GM19351 (cell line): ENCODE measurements at regions not wholly inside any gene's neighbourhood (a gene's known extent, or its start where the extent isn't known, plus 50 kb on each side); places are given as distances from the start of the nearest gene placed in this dataset.

ENCODE experiments used
- ATAC-seq: cut with Tn5 transposase; IDR thresholded peaks from one replicate; pipeline ENCODE4 v1.9.1; 2021; ENCODE audit warnings: mild to moderate bottlenecking, moderate library complexity; ENCODE audit not compliant: unreplicated experiment

DNA sequence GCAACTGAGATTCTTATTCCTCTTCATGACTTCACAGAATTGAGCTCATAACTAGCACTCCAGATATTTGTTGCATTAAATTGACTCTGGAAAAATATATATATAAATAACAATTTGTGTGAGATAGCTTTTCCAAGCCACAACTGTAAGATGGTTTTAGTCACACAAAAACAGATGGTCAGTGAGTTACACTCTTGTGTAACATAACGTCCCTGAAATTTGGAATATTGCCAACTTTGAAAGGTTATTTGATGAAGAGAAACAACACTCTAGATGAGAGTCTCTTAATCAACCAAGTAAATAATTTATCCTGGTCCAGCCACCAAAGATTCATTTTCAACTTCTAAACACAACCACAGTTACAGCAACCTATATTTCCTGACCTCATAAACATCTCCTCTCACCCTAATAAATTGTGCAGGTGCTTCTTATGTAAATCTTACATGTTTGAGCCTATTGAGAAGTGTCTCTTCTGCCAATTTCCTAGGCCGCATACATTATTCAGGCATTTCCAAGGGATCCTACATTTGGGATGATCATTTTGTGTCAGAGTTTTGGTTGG is 84.9 kb upstream of the ACP3 start:
- ATAC-seq, result no peak

DNA sequence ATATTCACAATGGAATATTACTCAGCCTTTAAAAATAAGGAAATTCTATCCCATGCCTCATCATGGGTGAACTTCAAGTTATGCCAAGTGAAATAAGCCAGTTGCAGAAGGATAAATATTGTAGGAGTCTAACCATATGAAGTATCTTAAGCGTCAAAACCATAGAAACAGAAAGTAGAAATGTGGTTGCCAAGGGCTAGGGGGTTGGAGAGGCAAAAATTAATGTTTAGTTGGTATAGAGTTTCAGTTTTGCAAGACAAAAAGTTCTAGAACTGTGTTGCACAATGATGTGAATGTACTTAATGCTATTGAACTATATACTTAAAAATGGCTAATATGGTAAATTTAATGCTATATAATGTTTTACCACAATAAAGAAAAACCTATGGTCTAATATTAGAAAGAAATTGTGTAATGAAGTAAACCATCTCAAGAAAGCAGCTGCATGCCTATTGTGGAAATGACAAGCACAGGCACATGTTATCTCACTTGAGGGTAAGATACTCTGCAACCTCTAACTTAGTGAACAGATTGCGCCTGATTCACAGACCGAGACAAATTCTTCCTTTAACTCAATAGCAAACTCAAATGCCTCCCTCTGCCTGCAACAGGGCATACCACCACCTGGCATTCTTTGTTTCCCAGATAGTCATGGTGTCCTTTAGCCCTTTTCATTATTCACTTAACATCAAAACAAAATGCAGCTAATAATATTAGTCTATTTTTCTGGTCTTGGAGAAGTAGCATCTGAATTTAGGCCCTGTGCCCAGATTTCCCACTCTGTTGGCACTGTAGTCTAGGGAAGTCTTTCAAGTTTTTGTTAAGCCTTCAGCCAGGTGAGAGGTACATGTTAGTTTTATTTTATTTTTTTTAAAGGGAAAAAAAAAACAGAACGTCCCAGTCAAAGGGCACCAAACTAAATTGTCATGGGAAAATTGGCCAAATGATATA is 80.2 kb upstream of the ACP3 start:
- no peak for ATAC-seq

DNA sequence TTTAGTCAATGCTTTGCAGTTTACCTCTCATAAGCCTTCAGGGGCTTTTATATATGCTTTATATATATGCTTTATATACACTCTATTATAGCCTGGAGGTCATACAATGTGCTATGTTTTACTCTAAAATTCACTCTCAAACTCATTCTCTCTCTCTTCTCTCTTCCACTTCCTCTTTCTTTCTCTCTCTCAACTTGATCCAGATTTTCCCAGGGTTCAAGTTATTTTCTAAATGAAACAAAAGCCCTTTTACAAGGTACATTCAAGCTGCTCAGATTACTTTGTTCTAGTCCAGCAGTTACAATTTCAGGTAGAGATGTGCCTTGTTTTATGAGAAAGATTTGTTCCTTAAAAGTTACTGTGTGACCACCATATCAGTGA is 79.6 kb upstream of the ACP3 start:
- ATAC-seq, result no peak

DNA sequence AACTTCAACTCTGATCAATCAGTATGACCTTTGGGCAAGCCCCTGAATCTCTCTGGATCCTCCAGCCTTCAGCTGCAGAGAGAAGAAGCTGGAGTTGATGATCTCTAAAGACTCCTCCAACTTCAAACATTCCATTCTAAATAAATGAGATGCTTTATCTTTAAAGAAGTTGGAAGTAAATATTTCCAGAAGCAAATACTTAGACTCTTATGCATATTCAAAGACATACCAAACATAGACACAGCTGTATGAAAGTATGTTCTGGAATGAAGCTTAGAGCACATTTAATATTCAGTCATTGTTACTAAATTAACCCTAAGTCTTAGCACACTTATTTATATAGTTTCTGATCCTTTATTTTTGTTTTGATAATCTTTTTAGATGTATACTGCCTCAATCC is 77.6 kb upstream of the ACP3 start:
- no peak for ATAC-seq

DNA sequence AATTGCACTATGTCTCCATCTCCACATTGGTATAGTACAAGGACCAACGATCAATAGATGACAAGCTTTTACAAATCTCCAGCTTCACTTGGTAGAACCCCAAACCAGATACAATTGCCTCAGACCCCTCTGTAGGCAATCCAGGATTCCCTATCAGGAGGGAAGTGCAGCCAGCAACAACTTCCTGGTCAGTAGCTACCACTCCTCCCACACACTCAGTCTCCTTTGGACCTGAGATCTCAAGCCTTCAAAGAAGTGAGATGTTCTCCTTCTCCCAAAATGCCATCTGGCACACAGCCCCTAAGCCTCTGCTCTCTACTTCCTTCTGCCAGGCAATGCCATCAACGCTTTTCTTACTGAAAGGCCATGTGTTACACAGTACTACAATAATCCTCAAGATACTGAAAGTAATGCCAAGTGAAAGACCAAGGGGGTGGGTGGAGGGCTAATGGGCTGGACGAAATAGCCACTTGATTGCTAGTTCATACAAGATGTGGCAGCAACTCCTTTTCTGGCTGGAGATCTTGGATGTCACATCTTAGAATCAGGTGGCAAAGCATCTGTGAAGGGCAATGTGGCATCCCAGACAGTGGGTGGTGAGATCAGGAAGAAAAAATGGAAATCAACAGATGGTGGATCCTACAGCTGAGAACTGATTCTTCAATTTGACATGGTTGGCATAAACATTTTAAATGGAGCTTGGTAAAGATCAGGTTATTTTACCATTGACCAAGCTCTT is 75.3 kb upstream of the ACP3 start:
- no peak for ATAC-seq

DNA sequence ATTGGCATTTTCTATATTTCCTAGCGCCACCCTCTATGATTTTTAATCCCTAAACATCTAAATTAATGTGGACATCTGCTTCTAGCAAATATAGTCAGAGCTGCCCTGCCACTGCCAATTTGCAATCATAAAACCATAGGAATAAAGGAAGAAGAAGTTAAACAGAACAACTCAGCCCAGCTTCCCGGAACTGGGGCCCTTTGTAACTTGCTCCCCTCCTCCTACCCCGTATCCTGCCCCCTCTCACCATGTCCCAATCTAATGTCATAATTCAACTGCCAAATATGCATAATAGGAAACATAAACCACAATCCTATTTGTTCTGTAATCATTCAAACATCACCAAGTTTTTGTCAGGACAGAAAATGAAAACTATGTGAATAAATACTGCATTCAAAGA is 74.4 kb upstream of the ACP3 start:
- ATAC-seq, result no peak

DNA sequence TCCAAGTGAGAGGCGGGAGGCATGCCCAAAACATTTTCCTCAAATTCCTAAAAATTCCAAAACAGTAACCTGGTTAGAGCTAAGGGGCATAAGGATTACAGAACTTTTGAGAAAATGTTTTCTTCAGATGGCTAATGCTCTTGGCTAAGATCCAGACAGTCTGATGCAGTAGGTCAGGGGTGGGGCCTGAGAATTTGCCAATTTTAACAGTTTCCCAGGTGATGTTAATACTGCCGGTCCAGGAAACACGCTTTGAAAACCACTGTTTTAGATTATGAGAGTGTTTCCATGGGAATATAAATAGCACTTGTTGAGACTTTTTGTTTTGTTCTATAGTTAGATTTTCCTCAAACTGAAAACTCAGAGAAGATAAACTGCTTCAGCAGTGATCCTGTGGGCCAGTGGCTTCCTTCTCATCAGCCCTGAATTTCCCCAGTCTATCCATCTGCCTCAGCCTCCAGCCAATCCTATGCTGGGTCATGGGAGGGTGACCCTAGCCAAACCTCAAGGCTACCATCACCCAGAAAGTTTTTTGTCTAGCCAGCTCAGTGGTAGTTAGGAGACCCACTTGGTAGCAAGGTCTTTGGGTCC is 71.6 kb upstream of the ACP3 start:
- ATAC-seq, result no peak

DNA sequence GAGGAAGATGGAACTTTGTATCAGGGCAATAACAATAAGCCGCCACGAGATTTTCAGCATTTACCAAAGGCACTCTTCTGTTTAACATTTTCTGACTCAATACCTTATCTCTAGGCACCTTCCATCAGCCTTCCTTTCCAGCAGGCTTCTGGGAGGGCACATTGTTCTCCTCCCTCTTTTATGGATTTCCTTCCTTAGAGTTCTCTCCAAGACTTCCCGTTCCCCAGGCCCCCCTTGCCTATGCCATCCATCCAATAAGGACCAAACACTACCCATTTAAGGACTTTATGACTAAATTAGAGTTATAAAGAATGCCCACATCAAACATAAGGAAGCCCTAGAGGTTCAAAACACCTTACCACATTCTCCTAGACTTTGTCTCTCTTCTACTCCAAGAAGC is 71.0 kb upstream of the ACP3 start:
- ATAC-seq, result no peak

DNA sequence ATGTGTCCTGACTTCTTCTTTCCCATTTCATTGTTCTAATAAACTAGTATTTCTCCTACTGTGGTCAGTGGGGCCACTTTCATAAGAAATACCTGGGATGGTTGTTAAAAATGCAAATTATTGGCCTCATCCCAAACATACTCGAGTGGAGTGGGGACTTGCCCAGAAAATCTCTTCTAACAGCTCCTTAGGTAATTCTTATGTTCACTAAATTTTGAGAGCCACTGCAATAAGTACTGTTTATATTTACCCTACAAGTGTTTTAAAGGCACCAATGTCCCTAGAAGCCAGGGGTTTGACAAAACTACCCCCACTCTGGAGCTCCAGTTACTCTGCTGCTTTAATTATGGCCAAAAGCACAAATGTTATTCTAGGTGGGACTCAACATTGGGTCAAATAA is 70.0 kb upstream of the ACP3 start:
- no peak for ATAC-seq

DNA sequence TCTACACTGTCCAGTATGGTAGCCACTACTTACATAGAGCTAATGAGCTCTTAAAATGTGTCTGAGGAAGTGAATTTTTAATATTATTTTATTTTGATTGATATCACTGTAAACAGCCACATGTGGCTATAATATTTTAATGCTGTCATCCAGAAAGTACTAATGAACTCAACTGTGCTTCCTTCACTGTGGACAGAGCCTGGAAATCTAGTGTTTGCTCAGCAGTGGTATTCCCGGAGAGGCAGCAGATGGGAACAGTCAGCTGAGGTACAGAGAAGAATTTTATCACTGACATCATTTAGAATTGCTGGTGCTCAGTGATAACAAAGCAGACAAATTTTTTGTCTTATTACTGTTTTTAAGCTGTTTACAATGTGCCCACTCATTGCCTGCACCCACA is 68.7 kb upstream of the ACP3 start:
- no peak for ATAC-seq

DNA sequence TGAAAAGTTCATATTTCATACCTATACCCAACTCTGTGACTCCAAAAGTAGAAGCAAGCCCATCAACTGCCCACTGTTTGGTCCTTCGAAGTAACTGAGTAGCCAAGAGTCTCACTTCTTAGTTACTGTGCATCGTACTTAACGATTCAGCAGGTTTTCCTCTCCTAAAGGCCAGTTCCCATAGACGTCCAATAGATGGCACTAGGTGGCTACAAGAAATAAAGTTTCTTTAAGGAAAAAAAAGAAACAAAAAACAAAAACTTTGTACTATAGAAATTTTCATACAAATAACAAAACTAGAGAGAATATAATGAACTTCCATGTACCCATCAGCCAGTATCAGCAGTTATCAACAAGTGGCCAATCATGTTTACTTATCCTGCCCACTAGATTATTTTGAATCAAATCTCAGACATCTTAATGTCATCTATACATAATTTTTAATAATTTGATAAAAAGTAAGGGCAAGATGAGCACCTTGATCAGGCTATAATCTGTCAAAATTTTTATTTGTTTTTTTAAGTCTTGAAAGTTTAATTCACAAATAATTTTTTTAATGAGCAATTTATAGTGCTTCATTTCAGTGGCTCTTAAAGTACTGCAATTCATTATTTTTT is 63.8 kb upstream of the ACP3 start:
- peak; percentile 64 for ATAC-seq

DNA sequence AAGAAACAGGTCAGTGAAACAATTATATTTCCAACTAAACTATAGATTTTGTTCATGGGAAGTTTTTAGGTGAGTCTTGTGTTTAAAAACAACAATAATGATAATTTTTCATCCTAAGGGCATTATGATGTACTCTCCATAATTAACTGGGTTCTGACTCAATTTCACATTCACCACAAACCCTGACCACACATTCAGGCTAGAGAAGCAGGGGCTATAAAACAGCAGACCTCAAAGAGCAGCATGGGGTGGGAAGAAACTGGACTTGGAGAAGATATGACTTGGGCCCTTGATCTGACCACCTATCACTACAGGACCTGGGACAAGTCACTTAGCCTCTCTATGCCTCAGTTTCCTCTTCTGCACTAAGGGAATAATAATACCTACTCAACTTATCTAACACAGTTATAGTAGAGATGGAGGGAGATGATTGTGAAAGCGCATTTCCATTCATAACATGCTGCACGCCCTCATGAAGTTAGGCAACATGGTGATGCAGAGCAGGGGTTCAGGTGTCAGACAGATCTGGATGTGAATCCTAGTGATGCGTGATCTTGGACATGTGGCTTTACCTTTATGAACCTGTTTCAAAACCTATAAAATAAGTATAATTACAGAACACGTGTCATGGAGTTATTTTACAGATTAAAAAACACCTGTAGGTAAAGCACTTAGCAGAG is 63.0 kb upstream of the ACP3 start:
- ATAC-seq, result no peak

DNA sequence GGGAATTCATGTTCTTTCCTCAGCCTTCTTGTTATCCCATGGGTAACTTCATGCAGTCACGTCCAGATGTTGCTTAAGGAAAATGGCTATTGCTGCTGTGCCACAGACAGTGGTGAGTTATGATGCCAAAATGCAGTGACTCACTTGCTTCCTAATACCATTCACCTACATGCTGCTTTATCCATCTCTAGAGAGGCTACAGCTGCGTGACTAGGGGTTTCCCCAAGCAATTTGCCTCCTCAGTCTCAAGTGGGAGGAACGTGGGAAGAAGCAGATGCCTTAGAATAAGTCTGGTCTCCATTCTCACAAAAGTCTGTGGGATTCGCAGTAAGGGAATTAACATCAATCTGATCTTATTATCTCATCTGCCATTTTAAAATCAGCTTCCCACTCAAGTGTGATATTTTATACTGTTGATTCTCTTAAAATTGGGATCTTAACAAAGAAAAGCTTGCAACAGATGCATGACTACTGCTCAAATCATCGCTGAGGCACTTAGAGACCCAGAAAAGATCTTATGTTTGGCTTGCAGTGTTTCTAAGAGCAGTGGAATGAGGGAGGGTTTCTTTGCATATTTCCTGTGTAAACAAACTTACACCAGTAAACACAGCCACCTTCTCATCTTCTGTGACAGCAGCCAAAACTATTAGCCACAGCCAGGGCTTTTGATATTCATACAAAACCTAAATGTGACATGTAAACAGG is 62.0 kb upstream of the ACP3 start:
- no peak for ATAC-seq

DNA sequence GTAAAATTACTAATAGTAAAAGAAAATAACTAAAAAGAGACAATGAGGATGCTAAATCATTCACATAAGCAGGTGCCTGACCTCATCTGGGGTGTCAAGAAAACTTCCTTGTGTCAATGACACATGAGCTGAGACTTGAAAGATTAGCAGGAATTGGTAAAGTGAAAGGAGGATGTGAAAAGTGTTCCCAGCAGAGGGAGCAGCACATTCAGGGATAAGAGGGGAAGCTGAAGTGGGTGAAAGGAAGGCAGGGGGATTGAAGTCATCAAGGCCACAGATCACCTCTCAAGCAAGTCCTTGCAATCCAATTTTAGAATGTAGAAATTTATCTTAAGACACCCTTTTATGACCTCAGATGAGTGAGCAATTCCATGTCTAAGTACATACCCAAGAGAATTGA is 60.2 kb upstream of the ACP3 start:
- no peak for ATAC-seq

DNA sequence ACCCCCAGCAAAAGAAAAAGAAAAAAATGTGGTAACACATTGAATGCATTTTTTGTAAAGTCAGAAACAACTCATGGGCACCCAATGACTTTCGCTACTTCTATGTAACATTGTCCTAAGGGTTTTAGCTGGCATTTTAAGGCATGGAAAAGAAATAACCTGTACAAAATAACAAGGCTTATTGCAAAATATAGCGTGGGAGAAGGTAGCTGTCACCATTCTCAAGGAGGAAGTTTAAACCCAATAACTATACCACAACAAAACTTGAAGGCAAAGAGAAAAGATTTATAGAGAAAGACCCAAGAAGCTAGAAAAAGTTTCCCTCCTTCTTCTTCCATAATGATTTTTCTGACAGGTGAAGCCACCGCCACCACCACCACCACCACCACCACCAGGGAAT is 55.7 kb upstream of the ACP3 start:
- ATAC-seq, result no peak

DNA sequence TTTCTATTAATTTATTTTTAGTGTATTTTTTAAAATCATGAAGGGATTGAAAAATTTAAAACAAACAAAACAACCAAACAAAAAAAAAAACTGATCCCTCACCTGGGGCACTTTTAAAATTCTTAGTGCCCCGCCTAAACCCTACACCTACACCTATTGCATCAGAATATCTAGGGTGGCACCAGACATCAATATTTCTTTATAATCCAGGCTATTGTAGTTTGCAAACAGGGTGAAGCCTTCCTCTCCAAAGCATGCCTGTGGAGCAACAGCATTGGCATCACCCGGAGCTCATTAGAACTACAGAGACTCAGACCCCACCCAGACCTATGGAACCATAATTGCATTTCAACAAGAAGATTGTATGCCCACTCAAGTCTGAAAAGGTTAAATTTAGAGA is 54.9 kb upstream of the ACP3 start:
- no peak for ATAC-seq

DNA sequence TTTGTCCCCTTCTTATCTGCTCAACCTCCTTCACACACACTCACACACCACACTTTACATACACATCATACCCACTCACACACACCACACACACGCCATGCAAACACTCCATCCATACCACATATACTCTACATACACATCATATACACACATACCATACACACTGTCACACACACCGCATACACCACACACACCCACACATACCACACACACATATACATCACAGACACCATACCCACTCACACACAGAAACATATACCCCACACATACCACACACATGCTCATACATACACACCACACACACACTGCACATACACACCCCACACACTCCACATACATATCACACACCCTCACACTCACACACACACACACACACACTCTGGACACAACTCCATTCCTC is 54.3 kb upstream of the ACP3 start:
- ATAC-seq, result no peak

DNA sequence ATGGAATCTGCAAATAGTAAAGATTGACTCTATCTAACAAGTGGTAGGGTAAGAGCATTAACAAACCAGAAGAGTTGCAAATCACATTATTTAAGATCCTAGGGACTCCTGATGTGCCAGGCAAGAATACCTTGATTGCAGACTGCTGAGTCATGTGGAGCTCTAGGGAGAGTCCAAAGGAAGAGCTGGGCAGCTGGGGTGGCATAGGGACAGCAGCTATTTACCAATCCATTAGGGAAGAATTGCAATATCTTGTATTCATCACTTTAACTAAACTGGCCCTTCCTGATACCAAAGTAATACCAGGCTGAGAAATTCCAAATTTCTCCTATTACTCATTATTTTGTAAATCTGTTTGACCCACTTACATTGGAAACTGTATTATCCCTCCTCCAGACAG is 52.2 kb upstream of the ACP3 start:
- ATAC-seq, result no peak

DNA sequence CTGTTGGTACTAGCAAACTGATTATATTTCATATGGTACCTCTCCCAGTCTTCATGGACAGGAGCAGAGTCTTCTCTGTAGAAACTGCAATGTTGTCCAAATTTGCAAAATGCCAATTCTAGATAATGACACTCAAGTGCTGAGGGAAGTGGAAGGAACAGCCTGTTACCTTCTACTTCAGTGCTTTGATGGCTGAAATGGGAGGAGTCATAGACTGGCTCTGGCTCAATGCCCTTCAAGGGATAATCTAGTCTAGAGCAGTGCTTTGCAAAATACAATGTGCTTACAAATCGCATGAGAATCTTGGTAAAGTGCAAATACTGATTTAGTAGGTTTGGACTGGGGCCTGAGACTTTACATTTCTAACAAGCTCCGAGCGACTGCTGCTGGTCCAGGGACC is 51.7 kb upstream of the ACP3 start:
- ATAC-seq, result no peak

DNA sequence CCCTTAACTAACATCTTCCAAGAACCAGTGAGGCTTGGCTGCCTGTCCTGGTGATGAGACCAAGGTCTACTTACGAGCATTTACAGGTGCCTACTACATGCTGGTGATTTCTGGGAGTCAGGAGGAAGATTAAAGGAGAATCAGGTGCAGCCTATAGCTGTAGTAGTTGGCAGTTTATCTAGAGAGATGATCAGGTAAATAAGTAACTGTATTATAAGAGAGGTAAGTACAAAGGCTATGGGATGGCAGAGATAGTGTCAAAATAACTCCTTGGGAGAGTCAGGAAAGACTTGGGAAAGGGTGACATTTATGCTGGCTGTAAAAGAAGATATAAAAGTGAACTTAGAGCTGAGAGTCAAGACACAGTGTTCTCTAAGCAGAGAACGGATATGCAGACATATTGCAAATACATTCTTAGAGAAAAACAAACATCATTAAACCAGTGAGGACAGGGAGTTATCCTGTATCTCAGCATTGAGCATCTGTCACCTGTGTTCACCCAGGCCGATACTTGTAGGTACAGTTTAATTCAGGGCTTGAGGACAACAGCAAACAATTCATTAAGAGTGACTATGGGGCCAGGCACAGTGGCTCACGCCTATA is 49.7 kb upstream of the ACP3 start:
- ATAC-seq, result no peak
